Upper lobe of left lung (tissue), 6 donors: ENCODE measurements at regions not wholly inside any gene's neighbourhood (a gene's known extent, or its start where the extent isn't known, plus 50 kb on each side); places are given as distances from the start of the nearest gene placed in this dataset.

Experiments used
- ATAC-seq, 2 donors: fragments of 200-7000 bp; cut with Tn5 transposase; one replicate each; pipeline ENCODE4 v1.9.1; 2022; ENCODE audit warnings: mild to moderate bottlenecking in 2 of 2, moderate library complexity in 2 of 2; ENCODE audit not compliant: low FRiP score in 2 of 2
- DNase-seq, 2 donors: peaks; one replicate each; pipeline ENCODE4 v3.0.0-alpha.2; 2019 to 2020
- H3K27ac ChIP-seq, 4 donors: fragments of 200-600 bp; sonication (generic); one replicate each; pipeline ENCODE4 v1.5.1; 2016 to 2019
- H3K27me3 ChIP-seq, 4 donors: fragments of 200-600 bp; sonication (generic); one replicate each; pipeline ENCODE4 v1.5.1; 2017 to 2019
- H3K36me3 ChIP-seq, 4 donors: fragments of 200-600 bp; sonication (generic); one replicate each; pipeline ENCODE4 v1.5.1; 2016 to 2019
- H3K4me1 ChIP-seq, 4 donors: fragments of 200-600 bp; sonication (generic); one replicate each; pipeline ENCODE4 v1.5.1; 2018 to 2019
- H3K4me3 ChIP-seq, 4 donors: fragments of 200-600 bp; sonication (generic); one replicate each; pipeline ENCODE4 v1.5.1; 2017 to 2019; ENCODE audit warnings: mild to moderate bottlenecking in 2 of 4, moderate library complexity in 1 of 4
- H3K9me3 ChIP-seq, 4 donors: fragments of 200-600 bp; sonication (generic); one replicate each; pipeline ENCODE4 v1.5.1; 2018 to 2019
- EP300 ChIP-seq, 4 donors: sonication (generic); formaldehyde crosslinking; IDR thresholded peaks; one replicate each; pipeline ENCODE4 v1.5.1; 2017; ENCODE audit warnings: antibody characterized with exemption in 4 of 4, control low read depth in 2 of 4
- POLR2A ChIP-seq, 4 donors: fragments of 450-650 bp; IDR thresholded peaks; one replicate each; pipeline ENCODE4 v1.5.1; 2016 to 2017; ENCODE audit warnings: antibody characterized with exemption in 4 of 4, mild to moderate bottlenecking in 2 of 4
- POLR2AphosphoS5 ChIP-seq, 2 donors: sonication (generic); formaldehyde crosslinking; IDR thresholded peaks; one replicate each; pipeline ENCODE4 v1.5.1; 2017; ENCODE audit warnings: antibody characterized with exemption in 2 of 2
- WGBS, 2 donors: methylation state at CpG; one replicate each; pipeline ENCODE4 v1.1.5; 2017 to 2018; 5-methylcytosine and 5-hydroxymethylcytosine counted together
- TF ChIP-seq, protein P1 (sequence below), 6 experiments: fragments of 450-650 bp in 4 of 6; fragments of 200-600 bp in 2 of 6; sonication (generic) in 2 of 6; IDR thresholded peaks; one replicate each; pipeline ENCODE4 v1.5.1; 2016 to 2019; ENCODE audit warnings: antibody characterized with exemption in 6 of 6
- donor health status: DM: no; HTN: no; CAD: no; lungs with moderate emphysema.
- donor health status: DM: no; HTN: yes; CAD: no; lungs with severe emphysema.

DNA sequence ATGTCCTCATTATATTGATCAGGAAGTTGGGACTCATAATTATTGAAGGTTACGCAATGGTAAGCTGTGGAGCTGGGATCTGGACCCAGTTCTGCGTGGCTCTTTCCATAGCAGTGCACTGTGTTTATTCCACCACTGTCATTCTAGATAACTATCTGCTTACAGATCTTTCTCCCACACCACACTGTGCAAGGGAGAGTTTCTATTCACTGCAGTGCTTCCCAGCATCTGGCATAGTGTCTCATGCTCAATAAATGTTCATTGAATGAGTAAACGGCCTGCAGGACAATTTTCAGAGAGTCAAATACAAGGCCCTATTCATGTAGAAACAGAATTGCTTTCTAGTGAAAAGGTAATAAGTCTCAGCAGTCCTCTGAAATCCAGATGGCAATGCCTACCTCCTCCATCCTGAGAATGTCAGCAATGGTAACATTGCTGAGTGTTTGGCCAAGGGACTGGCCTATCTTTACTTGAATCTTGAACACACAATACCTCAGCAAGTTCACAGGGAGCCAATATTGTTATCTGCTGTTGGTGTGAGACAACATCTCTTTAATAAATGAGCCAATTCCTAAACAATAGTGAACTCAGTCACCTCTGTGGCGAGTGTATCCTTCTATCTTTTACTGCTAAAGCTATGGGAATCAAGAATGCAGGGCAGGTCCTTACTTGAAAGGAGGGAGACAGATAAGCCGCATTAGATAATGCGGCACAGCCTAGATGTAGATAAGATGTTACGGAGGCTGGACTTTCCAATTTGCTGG, 332.4 kb upstream of the PRICKLE1 start:
- Histone ChIP-seq H3K27ac (no peak overlapping the region), H3K4me3 (no peak overlapping the region), H3K9me3 (no peaks in the 10 kb centered on the region), H3K4me1 (peaks cover 0 to 16% (median 3%) of the 10 kb centered on the region in 4 donors), H3K36me3 (no peaks in the 10 kb centered on the region), H3K27me3 (no peaks in the 10 kb centered on the region)
- DNase-seq (no peak), ATAC-seq (no peak)
- TF ChIP-seq, protein P1, sequence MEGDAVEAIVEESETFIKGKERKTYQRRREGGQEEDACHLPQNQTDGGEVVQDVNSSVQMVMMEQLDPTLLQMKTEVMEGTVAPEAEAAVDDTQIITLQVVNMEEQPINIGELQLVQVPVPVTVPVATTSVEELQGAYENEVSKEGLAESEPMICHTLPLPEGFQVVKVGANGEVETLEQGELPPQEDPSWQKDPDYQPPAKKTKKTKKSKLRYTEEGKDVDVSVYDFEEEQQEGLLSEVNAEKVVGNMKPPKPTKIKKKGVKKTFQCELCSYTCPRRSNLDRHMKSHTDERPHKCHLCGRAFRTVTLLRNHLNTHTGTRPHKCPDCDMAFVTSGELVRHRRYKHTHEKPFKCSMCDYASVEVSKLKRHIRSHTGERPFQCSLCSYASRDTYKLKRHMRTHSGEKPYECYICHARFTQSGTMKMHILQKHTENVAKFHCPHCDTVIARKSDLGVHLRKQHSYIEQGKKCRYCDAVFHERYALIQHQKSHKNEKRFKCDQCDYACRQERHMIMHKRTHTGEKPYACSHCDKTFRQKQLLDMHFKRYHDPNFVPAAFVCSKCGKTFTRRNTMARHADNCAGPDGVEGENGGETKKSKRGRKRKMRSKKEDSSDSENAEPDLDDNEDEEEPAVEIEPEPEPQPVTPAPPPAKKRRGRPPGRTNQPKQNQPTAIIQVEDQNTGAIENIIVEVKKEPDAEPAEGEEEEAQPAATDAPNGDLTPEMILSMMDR (IDR thresholded peaks at IDR 0.05), result no peak
- TF ChIP-seq POLR2A (IDR thresholded peaks at IDR 0.05), result no peak
- TF ChIP-seq POLR2AphosphoS5 (IDR thresholded peaks at IDR 0.05), result no peak
- TF ChIP-seq EP300 (IDR thresholded peaks at IDR 0.05), result no peak
- WGBS, 2 donors, result 61 to 62% methylated on average over 7 of the region's 7 CpGs

DNA sequence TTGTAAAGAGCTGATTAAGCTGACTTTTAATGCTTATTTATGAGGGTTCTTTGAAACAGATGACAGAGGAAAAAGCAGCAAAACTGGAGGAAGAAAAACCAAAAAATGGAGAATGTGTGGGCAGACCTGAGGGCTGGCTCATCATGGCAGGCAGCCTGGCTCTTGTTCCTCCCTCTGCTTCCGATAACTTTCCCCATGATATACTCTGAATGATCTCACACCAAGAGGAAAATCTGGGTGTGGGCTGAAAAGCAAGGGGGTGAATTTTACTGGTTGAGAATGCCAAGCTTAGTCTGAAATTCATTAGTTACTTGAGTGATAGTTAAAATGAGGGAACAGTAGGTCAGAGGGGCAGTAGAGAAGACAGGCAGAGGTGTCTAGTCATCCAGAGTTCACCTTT, 330.1 kb upstream of the PRICKLE1 start:
- H3K36me3 ChIP-seq, result no peaks in the 10 kb centered on the region
- 76 to 88% methylated on average over 1 of the region's 1 CpG for WGBS, 2 donors
- no peak overlapping the region for H3K4me3 ChIP-seq
- DNase-seq (no peak), ATAC-seq (no peak)
- H3K27me3 ChIP-seq, result no peaks in the 10 kb centered on the region
- TF ChIP-seq, protein P1 (IDR thresholded peaks at IDR 0.05), result no peak
- TF ChIP-seq POLR2AphosphoS5 (IDR thresholded peaks at IDR 0.05) (no peak), EP300 (IDR thresholded peaks at IDR 0.05) (no peak), POLR2A (IDR thresholded peaks at IDR 0.05) (no peak)
- H3K9me3 ChIP-seq, result no peaks in the 10 kb centered on the region
- H3K27ac ChIP-seq, result no peak overlapping the region
- peaks cover 0 to 16% (median 3%) of the 10 kb centered on the region in 4 donors for H3K4me1 ChIP-seq

DNA sequence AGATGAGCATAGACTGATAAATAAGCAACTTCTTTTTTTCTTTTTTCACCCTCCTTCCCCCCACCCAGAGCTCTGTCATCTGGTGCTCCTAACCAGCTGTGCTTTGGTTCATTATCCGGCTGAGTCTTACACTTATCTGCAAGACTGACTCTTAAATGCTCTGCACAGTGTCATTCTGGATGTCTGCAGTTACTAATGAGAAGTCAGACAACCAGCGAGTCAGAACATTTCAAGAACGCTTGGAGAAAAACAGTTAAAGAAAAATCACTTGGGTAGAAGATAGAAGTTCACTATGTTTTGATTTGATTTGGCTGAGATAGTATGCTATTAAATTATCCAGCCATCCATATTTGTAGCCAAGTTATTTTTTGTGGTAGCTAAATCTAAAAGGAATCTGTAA, 328.9 kb upstream of the PRICKLE1 start:
- ATAC-seq (no peak), DNase-seq (no peak)
- Histone ChIP-seq H3K9me3 (no peaks in the 10 kb centered on the region), H3K4me3 (no peak overlapping the region), H3K27ac (no peak overlapping the region), H3K36me3 (no peaks in the 10 kb centered on the region), H3K27me3 (no peaks in the 10 kb centered on the region), H3K4me1 (peaks cover 0 to 16% (median 3%) of the 10 kb centered on the region in 4 donors)
- TF ChIP-seq, protein P1 (IDR thresholded peaks at IDR 0.05), result no peak
- no peak for TF ChIP-seq POLR2AphosphoS5 (IDR thresholded peaks at IDR 0.05)
- TF ChIP-seq EP300 (IDR thresholded peaks at IDR 0.05), result no peak
- TF ChIP-seq POLR2A (IDR thresholded peaks at IDR 0.05), result no peak
- WGBS, 2 donors, result 88 to 89% methylated on average over 3 of the region's 3 CpGs

DNA sequence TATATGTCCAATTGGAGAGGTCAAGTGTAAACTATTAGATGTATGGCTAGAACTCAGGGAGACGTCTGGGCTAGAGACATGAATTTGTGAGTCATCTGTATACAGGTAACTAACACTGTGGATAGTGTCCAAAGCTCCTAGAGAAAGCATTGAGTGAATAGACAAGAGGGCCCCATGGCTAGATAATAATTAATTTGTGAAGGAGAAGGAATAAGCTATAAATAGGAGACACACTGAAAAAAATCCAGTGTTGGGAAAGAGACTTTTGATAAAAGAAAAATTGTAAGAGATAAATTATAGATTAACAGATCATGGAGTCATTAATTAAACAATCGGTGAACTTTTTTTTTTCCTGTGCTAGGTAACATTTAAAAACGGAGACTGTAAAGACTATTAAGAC, 326.6 kb upstream of the PRICKLE1 start:
- WGBS, 2 donors, result 46 to 54% methylated on average over 3 of the region's 3 CpGs
- H3K27me3 ChIP-seq, result no peaks in the 10 kb centered on the region
- no peaks in the 10 kb centered on the region for H3K4me1 ChIP-seq
- H3K9me3 ChIP-seq, result no peaks in the 10 kb centered on the region
- no peak overlapping the region for H3K27ac ChIP-seq
- no peak overlapping the region for H3K4me3 ChIP-seq
- DNase-seq (no peak), ATAC-seq (no peak)
- TF ChIP-seq POLR2A (IDR thresholded peaks at IDR 0.05), result no peak
- TF ChIP-seq, protein P1 (IDR thresholded peaks at IDR 0.05), result no peak
- no peak for TF ChIP-seq EP300 (IDR thresholded peaks at IDR 0.05)
- no peak for TF ChIP-seq POLR2AphosphoS5 (IDR thresholded peaks at IDR 0.05)
- no peaks in the 10 kb centered on the region for H3K36me3 ChIP-seq

DNA sequence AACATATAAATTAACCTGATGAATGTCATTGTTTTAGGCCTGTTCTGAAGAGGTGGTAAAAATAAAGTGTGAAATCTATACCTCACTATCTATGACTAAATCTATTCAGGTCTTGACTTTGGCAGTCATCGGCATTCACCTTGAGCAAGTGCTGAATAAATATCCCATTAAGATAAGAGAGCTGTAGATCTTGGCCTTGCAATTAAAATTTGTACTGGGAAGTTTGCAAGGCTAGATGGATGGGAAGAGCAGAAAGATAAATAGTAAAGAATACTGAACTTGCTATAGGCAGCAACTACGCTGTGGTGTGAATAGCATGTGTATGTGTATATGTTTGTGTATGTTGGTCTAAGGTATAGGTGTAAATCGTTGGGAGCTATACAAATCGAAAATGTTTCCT, 325.9 kb upstream of the PRICKLE1 start:
- 65% methylated on average over 4 of the region's 4 CpGs for WGBS, 2 donors
- no peaks in the 10 kb centered on the region for H3K9me3 ChIP-seq
- H3K4me1 ChIP-seq, result no peaks in the 10 kb centered on the region
- ATAC-seq (no peak), DNase-seq (no peak)
- no peak for TF ChIP-seq POLR2AphosphoS5 (IDR thresholded peaks at IDR 0.05)
- TF ChIP-seq EP300 (IDR thresholded peaks at IDR 0.05), result no peak
- TF ChIP-seq, protein P1 (IDR thresholded peaks at IDR 0.05), result no peak
- TF ChIP-seq POLR2A (IDR thresholded peaks at IDR 0.05), result no peak
- H3K27ac ChIP-seq, result no peak overlapping the region
- H3K36me3 ChIP-seq, result no peaks in the 10 kb centered on the region
- no peak overlapping the region for H3K4me3 ChIP-seq
- no peaks in the 10 kb centered on the region for H3K27me3 ChIP-seq
